SU-DHL-6 (cell line): ENCODE measurements at regions not wholly inside any gene's neighbourhood (a gene's known extent, or its start where the extent isn't known, plus 50 kb on each side); places are given as distances from the start of the nearest gene placed in this dataset.

ENCODE experiments used
- H2AFZ ChIP-seq: fragments of 200-600 bp; sonication (generic); 2 replicates; pipeline ENCODE4 v1.6.1; 2014; ENCODE audit warnings: low read depth, mild to moderate bottlenecking, moderate library complexity, mixed read lengths, antibody characterized with exemption, low read length; ENCODE audit not compliant: severe bottlenecking
- H3F3A ChIP-seq: fragments of 200-600 bp; shearing (Covaris generic); 2 replicates; pipeline ENCODE4 v1.6.0; 2016; ENCODE audit warnings: antibody characterized with exemption, mild to moderate bottlenecking; ENCODE audit not compliant: insufficient read depth
- H3K27ac ChIP-seq: fragments of 200-600 bp; sonication (generic); 2 replicates; pipeline ENCODE4 v1.5.1; 2016; ENCODE audit warnings: low read depth, mild to moderate bottlenecking, low read length, moderate library complexity, mixed read lengths
- H3K27me3 ChIP-seq: fragments of 200-600 bp; sonication (generic), shearing (Covaris generic); 2 replicates; pipeline ENCODE4 v1.6.0; 2014; ENCODE audit warnings: mild to moderate bottlenecking, low read length
- H3K36me3 ChIP-seq: fragments of 200-600 bp; sonication (generic); 2 replicates; pipeline ENCODE4 v1.6.1; 2014; ENCODE audit warnings: mild to moderate bottlenecking, low read length, mixed read lengths
- H3K4me2 ChIP-seq: fragments of 300-600, 200-600 bp; shearing (Covaris generic), sonication (generic); 2 replicates; pipeline ENCODE4 v1.6.0; 2014; ENCODE audit warnings: low read length, low read depth, mild to moderate bottlenecking; ENCODE audit not compliant: poor library complexity, severe bottlenecking
- H3K4me3 ChIP-seq: fragments of 200-600 bp; sonication (generic); 2 replicates; pipeline ENCODE4 v1.5.1; 2014; ENCODE audit warnings: antibody characterized with exemption, low read length, mild to moderate bottlenecking, mixed read lengths; ENCODE audit not compliant: insufficient read depth, poor library complexity, severe bottlenecking
- H3K79me2 ChIP-seq: fragments of 200-600 bp; sonication (generic); 2 replicates; pipeline ENCODE4 v1.6.1; 2014; ENCODE audit warnings: mild to moderate bottlenecking, low read length, moderate library complexity; ENCODE audit not compliant: insufficient read depth
- H3K9ac ChIP-seq: fragments of 200-600 bp; sonication (generic); 2 replicates; pipeline ENCODE4 v1.7.0; 2014; ENCODE audit warnings: mild to moderate bottlenecking, low read length
- H3K9me2 ChIP-seq: fragments of 200-600 bp; sonication (generic); replicated peaks from 2 replicates; pipeline ENCODE4 v1.6.1; 2014; ENCODE audit warnings: low read length; ENCODE audit not compliant: insufficient read depth
- H3K9me3 ChIP-seq: fragments of 200-600 bp; sonication (generic); 2 replicates; pipeline ENCODE4 v1.6.1; 2014; ENCODE audit warnings: low read length, mixed read lengths; ENCODE audit not compliant: insufficient read depth
- H4K20me1 ChIP-seq: fragments of 200-600 bp; sonication (generic); 2 replicates; pipeline ENCODE4 v1.6.1; 2014; ENCODE audit warnings: low read depth, mild to moderate bottlenecking, antibody characterized with exemption, low read length, moderate library complexity, mixed read lengths
- EZH2phosphoT487 ChIP-seq: fragments of 200-600 bp; sonication (generic), shearing (Covaris generic); conservative IDR thresholded peaks from 2 replicates; pipeline ENCODE4 v1.6.1; 2018; ENCODE audit warnings: mild to moderate bottlenecking, antibody characterized with exemption, low read length, moderate library complexity, mixed read lengths
- TF ChIP-seq, protein P1 (sequence below): fragments of 200-600 bp; sonication (generic); IDR thresholded peaks from one replicate; pipeline ENCODE4 v1.5.1; 2017; ENCODE audit warnings: antibody characterized with exemption, mild to moderate bottlenecking, low read length, moderate library complexity; ENCODE audit not compliant: insufficient read depth, poor library complexity, severe bottlenecking

GRCh38 chr9:16921855-16922254, 51.4 kb upstream of the BNC2 start:
- no peaks in the 10 kb centered on the region; the same call in 1 of the 2 replicates for H3K9me3 ChIP-seq
- TF ChIP-seq, protein P1, sequence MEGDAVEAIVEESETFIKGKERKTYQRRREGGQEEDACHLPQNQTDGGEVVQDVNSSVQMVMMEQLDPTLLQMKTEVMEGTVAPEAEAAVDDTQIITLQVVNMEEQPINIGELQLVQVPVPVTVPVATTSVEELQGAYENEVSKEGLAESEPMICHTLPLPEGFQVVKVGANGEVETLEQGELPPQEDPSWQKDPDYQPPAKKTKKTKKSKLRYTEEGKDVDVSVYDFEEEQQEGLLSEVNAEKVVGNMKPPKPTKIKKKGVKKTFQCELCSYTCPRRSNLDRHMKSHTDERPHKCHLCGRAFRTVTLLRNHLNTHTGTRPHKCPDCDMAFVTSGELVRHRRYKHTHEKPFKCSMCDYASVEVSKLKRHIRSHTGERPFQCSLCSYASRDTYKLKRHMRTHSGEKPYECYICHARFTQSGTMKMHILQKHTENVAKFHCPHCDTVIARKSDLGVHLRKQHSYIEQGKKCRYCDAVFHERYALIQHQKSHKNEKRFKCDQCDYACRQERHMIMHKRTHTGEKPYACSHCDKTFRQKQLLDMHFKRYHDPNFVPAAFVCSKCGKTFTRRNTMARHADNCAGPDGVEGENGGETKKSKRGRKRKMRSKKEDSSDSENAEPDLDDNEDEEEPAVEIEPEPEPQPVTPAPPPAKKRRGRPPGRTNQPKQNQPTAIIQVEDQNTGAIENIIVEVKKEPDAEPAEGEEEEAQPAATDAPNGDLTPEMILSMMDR = no peak
- TF ChIP-seq EZH2phosphoT487 = no peak
- H4K20me1 ChIP-seq = no peaks in the 10 kb centered on the region
- no peaks in the 10 kb centered on the region for H3K27me3 ChIP-seq
- H3K9me2 ChIP-seq = no peaks in the 10 kb centered on the region
- no peak overlapping the region for H3K27ac ChIP-seq
- H3K4me2 ChIP-seq = no peak overlapping the region
- no peak overlapping the region for H3K9ac ChIP-seq
- no peak overlapping the region for H3K4me3 ChIP-seq
- H3K36me3 ChIP-seq = no peaks in the 10 kb centered on the region
- no peak overlapping the region for H2AFZ ChIP-seq
- no peaks in the 10 kb centered on the region for H3F3A ChIP-seq
- H3K79me2 ChIP-seq = no peaks in the 10 kb centered on the region
